GM12872 (cell line): ENCODE measurements at regions not wholly inside any gene's neighbourhood (a gene's known extent, or its start where the extent isn't known, plus 50 kb on each side); places are given as distances from the start of the nearest gene placed in this dataset.

Source experiments
- CTCF ChIP-seq: IDR thresholded peaks from 3 replicates; pipeline ENCODE4 v1.5.1; 2011; ENCODE audit warnings: low read depth, mild to moderate bottlenecking, low read length, moderate library complexity; ENCODE audit not compliant: insufficient read depth

- no peak for TF ChIP-seq CTCF
Observed at GRCh38 chr9:11542781-11543180, 930.0 kb upstream of the PTPRD start.

- no peak for TF ChIP-seq CTCF
Observed at GRCh38 chr9:11546231-11546630, 933.4 kb upstream of the PTPRD start.

GRCh38 chr9:11549311-11549794 lies 936.6 kb upstream of the PTPRD start:
- no peak for TF ChIP-seq CTCF

- no peak for TF ChIP-seq CTCF
Observed at GRCh38 chr9:11551106-11551505, 938.3 kb upstream of the PTPRD start.

- no peak for TF ChIP-seq CTCF
Observed at GRCh38 chr9:11558043-11558442, 945.2 kb upstream of the PTPRD start.

DNA sequence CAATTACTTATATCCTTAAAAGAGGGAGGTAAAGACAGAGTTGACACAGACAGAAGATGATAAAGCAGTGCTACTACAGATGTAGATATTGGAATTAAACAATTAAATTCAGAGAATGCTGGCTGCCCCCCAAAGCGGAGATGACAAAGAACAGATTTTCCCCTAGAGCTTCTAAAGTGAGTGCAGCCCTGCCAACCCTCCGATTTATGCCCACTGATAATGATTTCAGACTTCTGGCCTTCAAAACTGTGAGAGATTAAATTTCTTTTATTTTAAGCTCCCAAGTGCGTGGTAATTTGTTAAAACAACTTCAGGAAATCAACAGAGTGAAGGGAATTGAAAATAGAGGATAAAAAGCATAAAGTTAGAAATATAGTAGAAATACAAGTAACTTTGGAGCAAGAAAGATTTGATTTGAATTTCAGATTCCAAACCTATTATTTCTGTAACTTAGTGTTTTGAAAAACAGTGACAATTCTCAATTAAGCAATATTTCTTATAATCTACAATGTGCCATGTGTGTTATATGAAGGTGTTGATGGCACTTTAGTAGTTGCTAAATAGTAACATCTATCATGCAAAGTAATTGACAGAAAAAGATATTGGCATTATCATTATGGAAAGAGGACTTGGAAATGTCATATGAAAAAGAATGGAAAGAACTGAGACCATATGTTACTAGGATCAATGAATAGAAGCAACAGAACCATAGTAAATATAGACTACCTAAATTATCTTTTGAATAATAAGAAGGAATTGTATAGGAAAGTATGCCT lies 946.4 kb upstream of the PTPRD start:
- no peak for TF ChIP-seq CTCF

DNA sequence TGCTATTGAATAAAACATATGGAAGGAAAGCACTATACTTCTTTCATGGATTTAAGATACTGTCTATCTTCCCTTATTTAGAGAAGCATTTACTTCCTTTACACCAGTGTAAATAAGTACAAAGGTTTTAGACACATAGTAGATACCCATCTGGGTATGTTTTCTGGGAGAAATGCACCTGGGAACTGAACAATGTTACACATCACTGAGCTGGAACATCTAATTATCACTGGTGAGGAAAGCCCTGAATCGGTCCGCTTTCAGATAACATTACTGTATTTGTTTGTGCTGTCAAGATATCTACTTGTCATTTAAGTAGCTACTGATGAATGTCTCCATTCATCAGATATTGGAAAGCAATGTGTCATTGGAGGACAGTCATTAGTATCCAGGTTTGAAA lies 964.7 kb upstream of the PTPRD start:
- no peak for TF ChIP-seq CTCF
